ENCODE measurements at regions not wholly inside any gene's neighbourhood (a gene's known extent, or its start where the extent isn't known, plus 50 kb on each side); places are given as distances from the start of the nearest gene placed in this dataset.

DNA sequence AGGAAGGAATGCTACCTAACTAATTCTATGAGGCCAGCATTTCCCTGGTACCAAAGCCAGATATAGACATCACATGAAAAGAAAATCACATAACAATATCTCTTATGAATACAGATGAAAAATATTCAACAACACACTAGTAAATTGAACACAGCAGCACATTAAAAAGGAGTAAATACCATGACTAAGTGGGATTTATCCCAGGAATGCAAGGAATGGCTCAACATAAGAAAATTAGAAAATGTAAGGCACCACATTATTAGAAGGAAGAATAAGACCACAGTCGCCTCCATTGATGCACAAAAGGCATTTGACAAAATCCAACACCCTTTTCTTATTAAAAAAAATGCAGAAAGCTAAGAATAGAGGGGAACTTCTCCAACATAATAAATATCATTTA lies 133.9 kb downstream of the TTC32 start:
- no peak for DNase-seq
- Mint-ChIP-seq H3K4me3 (no peak overlapping the region), H3K27ac (no peak overlapping the region), H3K4me1 (no peaks in the 10 kb centered on the region), H3K36me3 (ENCODE audit: low read depth) (no peaks in the 10 kb centered on the region), H3K9me3 (peaks cover 5% of the 10 kb centered on the region), H3K27me3 (ENCODE audit: low read depth, poor library complexity) (peaks cover 21% of the 10 kb centered on the region)
- TF ChIP-seq, protein P1, sequence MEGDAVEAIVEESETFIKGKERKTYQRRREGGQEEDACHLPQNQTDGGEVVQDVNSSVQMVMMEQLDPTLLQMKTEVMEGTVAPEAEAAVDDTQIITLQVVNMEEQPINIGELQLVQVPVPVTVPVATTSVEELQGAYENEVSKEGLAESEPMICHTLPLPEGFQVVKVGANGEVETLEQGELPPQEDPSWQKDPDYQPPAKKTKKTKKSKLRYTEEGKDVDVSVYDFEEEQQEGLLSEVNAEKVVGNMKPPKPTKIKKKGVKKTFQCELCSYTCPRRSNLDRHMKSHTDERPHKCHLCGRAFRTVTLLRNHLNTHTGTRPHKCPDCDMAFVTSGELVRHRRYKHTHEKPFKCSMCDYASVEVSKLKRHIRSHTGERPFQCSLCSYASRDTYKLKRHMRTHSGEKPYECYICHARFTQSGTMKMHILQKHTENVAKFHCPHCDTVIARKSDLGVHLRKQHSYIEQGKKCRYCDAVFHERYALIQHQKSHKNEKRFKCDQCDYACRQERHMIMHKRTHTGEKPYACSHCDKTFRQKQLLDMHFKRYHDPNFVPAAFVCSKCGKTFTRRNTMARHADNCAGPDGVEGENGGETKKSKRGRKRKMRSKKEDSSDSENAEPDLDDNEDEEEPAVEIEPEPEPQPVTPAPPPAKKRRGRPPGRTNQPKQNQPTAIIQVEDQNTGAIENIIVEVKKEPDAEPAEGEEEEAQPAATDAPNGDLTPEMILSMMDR (IDR thresholded peaks at IDR 0.05), result no peak

DNA sequence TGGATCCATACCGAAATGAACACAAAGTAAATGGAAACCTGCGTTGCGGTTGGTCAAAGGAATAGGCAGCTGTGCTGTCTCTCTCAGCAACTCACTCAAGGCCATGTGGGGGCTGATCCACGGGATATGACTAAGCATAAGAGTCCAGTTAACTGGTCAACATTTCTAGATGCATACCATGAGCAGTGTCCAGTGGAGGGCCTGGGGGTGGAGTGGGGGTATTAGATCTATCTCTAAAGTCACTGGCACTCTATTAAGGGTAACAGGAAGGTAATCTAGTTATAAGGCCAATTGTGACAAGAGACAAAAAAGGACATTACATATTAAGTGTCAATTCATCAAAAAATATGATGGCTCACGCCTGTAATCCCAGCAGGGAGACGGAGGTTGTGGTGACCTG lies 136.8 kb downstream of the TTC32 start:
- Mint-ChIP-seq H3K4me3 (no peak overlapping the region), H3K27ac (no peak overlapping the region), H3K4me1 (no peaks in the 10 kb centered on the region), H3K9me3 (peaks cover 5% of the 10 kb centered on the region), H3K36me3 (ENCODE audit: low read depth) (no peaks in the 10 kb centered on the region), H3K27me3 (ENCODE audit: low read depth, poor library complexity) (peaks cover 18% of the 10 kb centered on the region)
- TF ChIP-seq, protein P1 (IDR thresholded peaks at IDR 0.05), result no peak
- DNase-seq, result no peak

DNA sequence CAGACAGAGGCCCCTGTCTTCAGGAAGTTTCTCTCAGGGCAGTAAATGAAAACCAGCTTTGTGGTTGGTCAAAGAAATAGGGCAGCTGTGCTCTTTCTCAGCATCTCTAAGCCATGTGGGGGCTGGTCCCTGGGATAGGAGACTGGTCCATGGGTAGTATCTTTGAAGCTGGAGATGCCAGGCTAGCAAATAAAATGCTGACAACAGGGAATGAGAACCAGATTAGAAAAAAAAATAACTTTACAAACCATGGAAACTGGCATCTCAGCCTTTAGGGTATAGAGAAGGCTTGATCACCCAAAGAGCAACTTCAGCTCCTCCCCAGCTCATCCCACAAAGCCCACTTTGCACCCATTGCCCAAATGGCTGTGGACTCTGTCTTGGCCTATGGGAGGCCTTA lies 138.1 kb downstream of the TTC32 start:
- peaks cover 14% of the 10 kb centered on the region for H3K27me3 Mint-ChIP-seq (ENCODE audit: low read depth, poor library complexity)
- TF ChIP-seq, protein P1 (IDR thresholded peaks at IDR 0.05), result no peak

GRCh38 chr2:19762959-19763605 lies 138.7 kb downstream of the TTC32 start:
- TF ChIP-seq, protein P1 (IDR thresholded peaks at IDR 0.05), result no peak
- Mint-ChIP-seq H3K4me3 (no peak overlapping the region), H3K27me3 (ENCODE audit: low read depth, poor library complexity) (peaks cover 11% of the 10 kb centered on the region), H3K36me3 (ENCODE audit: low read depth) (no peaks in the 10 kb centered on the region), H3K4me1 (no peaks in the 10 kb centered on the region), H3K27ac (no peak overlapping the region), H3K9me3 (peaks cover 5% of the 10 kb centered on the region)
- no peak for DNase-seq

More for the DNA sequence above, 138.1 kb downstream of the TTC32 start:
- Mint-ChIP-seq H3K4me1 (no peaks in the 10 kb centered on the region), H3K36me3 (ENCODE audit: low read depth) (no peaks in the 10 kb centered on the region), H3K27ac (no peak overlapping the region), H3K4me3 (no peak overlapping the region), H3K9me3 (peaks cover 5% of the 10 kb centered on the region)
- no peak for DNase-seq

DNA sequence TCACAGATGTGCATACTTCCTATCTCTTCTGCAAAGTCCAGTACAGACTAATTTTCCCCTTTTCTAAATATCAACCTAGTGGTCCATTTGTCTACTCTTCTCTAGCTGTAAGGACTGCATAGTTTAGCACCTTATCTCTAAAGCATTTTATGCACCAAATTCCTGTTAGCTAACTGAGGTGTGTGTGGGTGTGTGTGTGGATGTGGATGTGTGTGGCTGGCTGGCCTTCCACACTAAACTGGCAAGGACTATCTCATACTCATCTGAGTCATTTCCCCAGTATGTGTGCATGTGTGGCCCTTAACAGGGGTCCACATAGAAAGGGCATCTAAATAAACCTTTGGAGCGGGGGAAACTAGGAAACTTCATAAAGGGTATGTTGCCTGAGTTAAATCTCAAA lies 139.6 kb downstream of the TTC32 start:
- H3K27ac Mint-ChIP-seq, result no peak overlapping the region
- H3K27me3 Mint-ChIP-seq (ENCODE audit: low read depth, poor library complexity), result peaks cover 7% of the 10 kb centered on the region
- no peaks in the 10 kb centered on the region for H3K36me3 Mint-ChIP-seq (ENCODE audit: low read depth)
- peaks cover 5% of the 10 kb centered on the region for H3K9me3 Mint-ChIP-seq
- no peak for DNase-seq
- H3K4me3 Mint-ChIP-seq, result no peak overlapping the region
- TF ChIP-seq, protein P1 (IDR thresholded peaks at IDR 0.05), result no peak
- H3K4me1 Mint-ChIP-seq, result no peaks in the 10 kb centered on the region

DNA sequence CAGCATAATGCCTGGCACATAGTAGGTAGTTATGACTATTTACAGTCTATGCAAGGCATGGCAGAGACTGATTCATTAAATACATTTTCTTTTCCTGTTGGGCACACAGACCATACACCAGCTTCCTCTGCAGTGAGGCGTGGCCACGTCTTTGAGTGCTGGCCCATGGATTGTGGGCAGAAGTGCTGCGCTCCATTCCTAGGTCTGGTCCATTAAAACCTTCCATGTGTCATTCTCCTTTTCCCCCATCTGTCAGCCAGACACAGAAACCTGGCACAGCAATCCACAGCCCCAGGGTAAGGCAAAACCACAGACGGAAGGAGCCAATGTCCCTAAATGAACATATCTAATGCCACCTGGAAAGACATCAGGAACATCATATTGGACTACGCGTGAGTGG lies 141.9 kb downstream of the TTC32 start:
- DNase-seq, result no peak
- Mint-ChIP-seq H3K27ac (no peak overlapping the region), H3K9me3 (peaks cover 2% of the 10 kb centered on the region), H3K36me3 (ENCODE audit: low read depth) (no peaks in the 10 kb centered on the region), H3K27me3 (ENCODE audit: low read depth, poor library complexity) (peaks cover 13% of the 10 kb centered on the region), H3K4me3 (no peak overlapping the region), H3K4me1 (peaks cover 3% of the 10 kb centered on the region)
- TF ChIP-seq, protein P1 (IDR thresholded peaks at IDR 0.05), result no peak
